ENCODE measurements at regions not wholly inside any gene's neighbourhood (a gene's known extent, or its start where the extent isn't known, plus 50 kb on each side); places are given as distances from the start of the nearest gene placed in this dataset.

DNA sequence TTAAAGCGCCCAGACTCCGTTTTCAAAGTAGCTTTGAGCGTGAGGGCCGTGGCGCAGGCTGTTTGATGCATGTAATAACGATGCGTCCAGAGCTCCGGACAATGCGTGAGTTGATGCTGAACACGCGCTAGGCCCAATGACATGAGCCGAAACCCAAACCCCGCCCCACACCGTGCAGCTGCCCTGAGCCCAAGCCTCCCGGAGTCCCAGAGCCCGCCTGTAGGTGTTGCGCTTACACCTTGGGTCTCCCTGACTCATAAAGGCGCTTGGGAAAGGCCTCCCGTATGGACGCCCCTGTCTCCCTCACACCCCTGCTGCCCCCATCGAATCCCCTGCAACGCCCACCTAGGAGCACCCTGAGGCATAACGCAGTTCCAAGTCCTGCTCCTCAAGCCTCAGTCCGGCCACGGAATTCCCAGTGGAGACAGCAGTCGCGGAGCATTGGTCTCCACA, 87.6 kb downstream of the ERMARD start:
- TF ChIP-seq STAT1 (IDR thresholded peaks at IDR 0.05; ENCODE audit: unreplicated experiment) (no peak), CREB1 (CRISPR knock-in tag; IDR thresholded peaks at IDR 0.05; ENCODE audit: low read depth) (no peak), ZNF462 (CRISPR knock-in tag; IDR thresholded peaks at IDR 0.05) (no peak), CTCF (conservative IDR thresholded peaks at IDR 0.05; ENCODE audit: low read depth in 2 of 2) (no peak), ZNF114 (CRISPR knock-in tag; IDR thresholded peaks at IDR 0.05) (no peak), POLR2AphosphoS5 (IDR thresholded peaks at IDR 0.05; ENCODE audit: low read depth) (no peak), ZNF331 (CRISPR knock-in tag; IDR thresholded peaks at IDR 0.05; ENCODE audit: low read depth) (no peak), JUNB (IDR thresholded peaks at IDR 0.05; ENCODE audit: unreplicated experiment) (no peak), NANOG (IDR thresholded peaks at IDR 0.05; ENCODE audit: borderline replicate concordance) (no peak), EZH2phosphoT487 (IDR thresholded peaks at IDR 0.05; ENCODE audit: unreplicated experiment) (no peak), REST (IDR thresholded peaks at IDR 0.05; ENCODE audit: unreplicated experiment) (no peak), EZH2 (IDR thresholded peaks at IDR 0.05; ENCODE audit: low read depth, unreplicated experiment) (no peak)
- TF ChIP-seq, protein P1, sequence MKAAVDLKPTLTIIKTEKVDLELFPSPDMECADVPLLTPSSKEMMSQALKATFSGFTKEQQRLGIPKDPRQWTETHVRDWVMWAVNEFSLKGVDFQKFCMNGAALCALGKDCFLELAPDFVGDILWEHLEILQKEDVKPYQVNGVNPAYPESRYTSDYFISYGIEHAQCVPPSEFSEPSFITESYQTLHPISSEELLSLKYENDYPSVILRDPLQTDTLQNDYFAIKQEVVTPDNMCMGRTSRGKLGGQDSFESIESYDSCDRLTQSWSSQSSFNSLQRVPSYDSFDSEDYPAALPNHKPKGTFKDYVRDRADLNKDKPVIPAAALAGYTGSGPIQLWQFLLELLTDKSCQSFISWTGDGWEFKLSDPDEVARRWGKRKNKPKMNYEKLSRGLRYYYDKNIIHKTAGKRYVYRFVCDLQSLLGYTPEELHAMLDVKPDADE (IDR thresholded peaks at IDR 0.05): no peak
- peak; percentile 70 for ATAC-seq

More for the DNA sequence above, 87.6 kb downstream of the ERMARD start:
- Histone ChIP-seq H3K4me1 (ENCODE audit: insufficient read depth) (no peaks in the 10 kb centered on the region), H3F3A (replicated peaks; ENCODE audit: low read depth) (no peaks in the 10 kb centered on the region), H4K20me1 (replicated peaks; ENCODE audit: insufficient read depth) (no peaks in the 10 kb centered on the region), H3K79me2 (replicated peaks; ENCODE audit: insufficient read depth) (no peaks in the 10 kb centered on the region), H3K27ac (ENCODE audit: low read depth) (no peak overlapping the region), H3K9me2 (ENCODE audit: insufficient read depth) (no peaks in the 10 kb centered on the region), H3K4me3 (no peak overlapping the region), H3K4me2 (no peak overlapping the region), H3K36me3 (ENCODE audit: insufficient read depth) (no peaks in the 10 kb centered on the region), H3K27me3 (ENCODE audit: insufficient read depth) (no peaks in the 10 kb centered on the region), H2AFZ (no peak overlapping the region)
- Mint-ChIP-seq H3K9me3 (no peaks in the 10 kb centered on the region), H3K27ac (no peak overlapping the region), H3K27me3 (ENCODE audit: insufficient read depth, low read depth, poor library complexity) (peaks cover 3% of the 10 kb centered on the region), H3K4me1 (no peaks in the 10 kb centered on the region; the same call in 2 of the 3 replicates), H3K4me3 (no peak overlapping the region), H3K36me3 (ENCODE audit: low read depth) (no peaks in the 10 kb centered on the region)
- no peak for DNase-seq (ENCODE audit: low spot score)

Data from GM23338 (cell line).